PFSK-1 (cell line): ENCODE measurements at regions not wholly inside any gene's neighbourhood (a gene's known extent, or its start where the extent isn't known, plus 50 kb on each side); places are given as distances from the start of the nearest gene placed in this dataset.

Source experiments
- FOXP2 ChIP-seq: optimal IDR thresholded peaks from 2 replicates; pipeline ENCODE3; 2011; ENCODE audit warnings: borderline replicate concordance, control low read depth, inconsistent platforms; ENCODE audit not compliant: insufficient read depth; ENCODE audit errors: extremely low read length, extremely low read depth
- POLR2AphosphoS5 ChIP-seq: IDR thresholded peaks from 2 replicates; pipeline ENCODE4 v1.6.1; 2012; ENCODE audit warnings: low read depth, mild to moderate bottlenecking, control low read depth, low read length, moderate library complexity
- REST ChIP-seq, 2 experiments: IDR thresholded peaks; 2 replicates each; pipeline versions ENCODE4 v1.6.1 to v1.8.0; 2011 to 2012; ENCODE audit warnings: low read depth in 2 of 2, low read length in 2 of 2, control low read depth in 1 of 2, inconsistent platforms in 1 of 2, mild to moderate bottlenecking in 1 of 2, moderate library complexity in 1 of 2; ENCODE audit not compliant: insufficient read depth in 1 of 2
- SIN3A ChIP-seq: IDR thresholded peaks from 2 replicates; pipeline ENCODE4 v1.6.1; 2012; ENCODE audit warnings: mild to moderate bottlenecking, low read length, moderate library complexity, borderline replicate concordance; ENCODE audit not compliant: insufficient read depth
- TAF1 ChIP-seq: IDR thresholded peaks from 2 replicates; pipeline ENCODE4 v1.6.1; 2012; ENCODE audit warnings: low read length, control low read depth, borderline replicate concordance; ENCODE audit not compliant: insufficient read depth

GRCh38 chr20:50353289-50353961 lies 156.8 kb upstream of the PTPN1 start:
- TF ChIP-seq POLR2AphosphoS5 (no peak), REST (IDR thresholded peaks at IDR 0.05; ENCODE audit: insufficient read depth in 1 of 2, low read depth in 2 of 2, low read length in 2 of 2) (no peak), FOXP2 (no peak), SIN3A (no peak), TAF1 (no peak)

GRCh38 chr20:50354721-50355589 lies 155.2 kb upstream of the PTPN1 start:
- TF ChIP-seq TAF1: no peak
- no peak for TF ChIP-seq REST (IDR thresholded peaks at IDR 0.05; ENCODE audit: insufficient read depth in 1 of 2, low read depth in 2 of 2, low read length in 2 of 2)
- TF ChIP-seq POLR2AphosphoS5: no peak
- no peak for TF ChIP-seq SIN3A
- no peak for TF ChIP-seq FOXP2

GRCh38 chr20:50355590-50356524 lies 154.3 kb upstream of the PTPN1 start:
- TF ChIP-seq FOXP2 (no peak), TAF1 (no peak), SIN3A (no peak), REST (IDR thresholded peaks at IDR 0.05; ENCODE audit: insufficient read depth in 1 of 2, low read depth in 2 of 2, low read length in 2 of 2) (no peak), POLR2AphosphoS5 (no peak)

- TF ChIP-seq REST (IDR thresholded peaks at IDR 0.05; ENCODE audit: insufficient read depth in 1 of 2, low read depth in 2 of 2, low read length in 2 of 2) (no peak), SIN3A (no peak), TAF1 (no peak), POLR2AphosphoS5 (no peak), FOXP2 (no peak)
These were observed 153.7 kb upstream of the PTPN1 start for GRCh38 chr20:50356525-50356885.
